SJSA1 (cell line): ENCODE measurements at regions not wholly inside any gene's neighbourhood (a gene's known extent, or its start where the extent isn't known, plus 50 kb on each side); places are given as distances from the start of the nearest gene placed in this dataset.

Experiments used
- DNase-seq, 2 experiments: peaks; one replicate each; pipeline ENCODE4 v3.0.0-alpha.2; 2015 to 2020; ENCODE audit warnings: low spot score in 2 of 2, low read depth in 1 of 2
- H3K27ac ChIP-seq: fragments of 250-450 bp; sonication (Bioruptor Pico); 2 replicates; pipeline ENCODE4 v1.5.1; 2020; ENCODE audit warnings: mild to moderate bottlenecking, moderate library complexity
- H3K27me3 ChIP-seq: fragments of 250-450 bp; sonication (Bioruptor Pico); replicated peaks from 2 replicates; pipeline ENCODE4 v1.5.1; 2020; ENCODE audit warnings: mild to moderate bottlenecking, moderate library complexity
- H3K36me3 ChIP-seq: fragments of 250-450 bp; sonication (Bioruptor Pico); 2 replicates; pipeline ENCODE4 v1.5.1; 2020; ENCODE audit warnings: mild to moderate bottlenecking
- H3K4me1 ChIP-seq: fragments of 250-450 bp; sonication (Bioruptor Pico); replicated peaks from 2 replicates; pipeline ENCODE4 v1.6.1; 2021; ENCODE audit warnings: mild to moderate bottlenecking
- H3K4me3 ChIP-seq: fragments of 250-450 bp; sonication (Bioruptor Pico); 2 replicates; pipeline ENCODE4 v1.5.1; 2020; ENCODE audit warnings: mild to moderate bottlenecking
- H3K9me3 ChIP-seq: fragments of 250-450 bp; sonication (Bioruptor Pico); replicated peaks from 2 replicates; pipeline ENCODE4 v1.5.1; 2020; ENCODE audit warnings: mild to moderate bottlenecking

DNA sequence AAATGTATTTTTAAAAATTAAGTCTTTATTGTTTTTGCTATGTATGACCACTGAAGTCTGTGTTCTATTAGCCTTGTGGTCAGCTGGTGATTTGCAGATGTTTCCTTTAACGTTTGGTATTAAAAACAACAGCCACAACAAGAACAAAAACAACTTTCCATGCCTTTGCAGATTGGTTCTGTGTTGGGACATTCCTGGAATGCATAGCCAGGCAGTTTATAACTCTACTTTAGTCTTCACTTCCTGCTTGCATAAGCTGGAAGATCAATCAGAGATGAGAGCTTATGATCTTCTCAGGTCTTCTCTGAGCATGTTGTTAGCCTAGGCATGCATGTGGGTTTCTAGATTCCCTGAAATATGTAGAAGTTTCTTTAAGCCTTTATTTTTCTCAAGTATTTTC is 58.9 kb upstream of the SEMA3C start:
- H3K4me1 ChIP-seq: no peaks in the 10 kb centered on the region
- H3K36me3 ChIP-seq: no peaks in the 10 kb centered on the region
- H3K9me3 ChIP-seq: peaks cover 14% of the 10 kb centered on the region
- no peak overlapping the region for H3K27ac ChIP-seq
- H3K27me3 ChIP-seq: no peaks in the 10 kb centered on the region
- DNase-seq: no peak
- H3K4me3 ChIP-seq: no peak overlapping the region

DNA sequence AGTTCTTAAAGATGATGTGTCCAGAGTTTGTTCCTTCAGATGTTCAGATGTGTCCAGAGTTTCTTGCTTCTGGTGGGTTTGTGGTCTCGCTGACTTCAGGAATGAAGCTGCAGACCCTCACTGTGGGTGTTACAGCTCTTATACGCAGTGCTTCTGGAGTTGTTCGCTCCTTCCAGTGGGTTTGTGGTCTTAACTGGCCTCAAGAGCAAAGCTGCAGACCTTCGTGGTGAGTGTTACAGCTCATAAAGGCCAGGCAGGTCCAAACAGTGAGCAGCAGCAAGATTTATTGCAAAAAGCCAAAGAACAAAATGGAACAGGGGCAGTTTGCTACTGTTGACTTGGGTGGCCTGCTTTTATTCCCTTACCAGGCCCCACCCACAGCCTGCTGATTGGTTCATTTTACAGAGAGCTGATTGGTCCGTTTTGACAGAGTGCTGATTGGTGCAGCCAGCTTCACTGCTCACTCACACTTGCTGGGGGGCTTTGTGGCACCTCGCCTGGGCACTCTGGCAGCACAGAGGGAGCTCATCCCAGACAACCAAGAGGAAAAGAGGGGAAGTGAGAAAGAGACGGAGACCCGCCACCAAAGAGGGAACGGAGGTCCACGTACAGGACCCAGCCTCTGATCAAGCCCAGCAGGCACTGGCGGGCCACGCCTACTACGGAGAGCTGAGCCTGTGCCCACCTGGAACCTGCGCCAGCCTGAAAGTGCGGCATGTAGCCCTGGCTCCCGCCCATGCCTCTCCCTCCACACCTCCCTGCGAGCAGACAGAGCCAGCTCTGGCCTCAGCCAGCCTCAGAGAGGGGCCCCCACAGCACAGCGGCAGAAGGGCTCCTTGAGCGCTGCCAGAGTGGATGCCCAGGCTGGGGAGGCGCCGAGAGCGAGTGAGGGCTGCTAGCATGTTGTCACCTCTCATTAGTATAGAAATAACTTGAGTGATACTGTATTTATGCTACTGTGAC is 55.8 kb upstream of the SEMA3C start:
- no peak overlapping the region for H3K27ac ChIP-seq
- no peak overlapping the region for H3K4me3 ChIP-seq
- no peak for DNase-seq

GRCh38 chr7:80971225-80971624 is 52.4 kb upstream of the SEMA3C start:
- DNase-seq: no peak
- Histone ChIP-seq H3K9me3 (0 out of 2 replicates have a peak, but pooled peaks cover 2% of the 10 kb centered on the region), H3K27ac (no peak overlapping the region), H3K36me3 (no peaks in the 10 kb centered on the region), H3K27me3 (no peaks in the 10 kb centered on the region), H3K4me3 (no peak overlapping the region), H3K4me1 (peaks cover 12% of the 10 kb centered on the region)

More for the DNA sequence above, 55.8 kb upstream of the SEMA3C start:
- Histone ChIP-seq H3K27me3 (no peaks in the 10 kb centered on the region), H3K36me3 (no peaks in the 10 kb centered on the region), H3K4me1 (no peaks in the 10 kb centered on the region), H3K9me3 (peaks cover 8% of the 10 kb centered on the region; the same call in 1 of the 2 replicates)
